DND-41 (cell line): ENCODE measurements at regions not wholly inside any gene's neighbourhood (a gene's known extent, or its start where the extent isn't known, plus 50 kb on each side); places are given as distances from the start of the nearest gene placed in this dataset.

Experiments
- CTCF ChIP-seq: IDR thresholded peaks from 2 replicates; pipeline ENCODE4 v1.5.1; 2012; ENCODE audit warnings: borderline replicate concordance, low read length, moderate library complexity, mild to moderate bottlenecking; ENCODE audit not compliant: poor library complexity, severe bottlenecking; ENCODE audit errors: extremely low read depth
- EZH2 ChIP-seq: IDR thresholded peaks from 3 replicates; pipeline ENCODE4 v1.6.1; 2012; ENCODE audit warnings: borderline replicate concordance, low read depth, mild to moderate bottlenecking, moderate library complexity, low read length, inconsistent platforms; ENCODE audit not compliant: severe bottlenecking

- no peak for TF ChIP-seq CTCF
- no peak for TF ChIP-seq EZH2
These were observed 200.4 kb upstream of the LEF1 start for GRCh38 chr4:108369035-108369655.
